ENCODE measurements at regions not wholly inside any gene's neighbourhood (a gene's known extent, or its start where the extent isn't known, plus 50 kb on each side); places are given as distances from the start of the nearest gene placed in this dataset.

- CTCF ChIA-PET: no interaction called here
- no peak overlapping the region for H3K27ac ChIP-seq (ENCODE audit: low read depth, low read length, poor library complexity, severe bottlenecking)
- no peaks in the 10 kb centered on the region for H3K27me3 ChIP-seq (replicated peaks; ENCODE audit: insufficient read depth, low read depth, low read length, poor library complexity)
- no TSS peak for BruUV-seq (replicated peaks)
- peak; percentile 6 for DNase-seq (ENCODE audit: low spot score)
- no peaks in the 10 kb centered on the region for H3K36me3 ChIP-seq (ENCODE audit: insufficient read depth, low read length, poor library complexity, severe bottlenecking)
- POLR2A ChIA-PET (ENCODE audit: low non-redundant PET): no interaction called here
- TF ChIP-seq EZH2 (IDR thresholded peaks at IDR 0.05; ENCODE audit: borderline replicate concordance, low read depth, low read length, poor library complexity, severe bottlenecking): no peak
- TF ChIP-seq, protein P1, sequence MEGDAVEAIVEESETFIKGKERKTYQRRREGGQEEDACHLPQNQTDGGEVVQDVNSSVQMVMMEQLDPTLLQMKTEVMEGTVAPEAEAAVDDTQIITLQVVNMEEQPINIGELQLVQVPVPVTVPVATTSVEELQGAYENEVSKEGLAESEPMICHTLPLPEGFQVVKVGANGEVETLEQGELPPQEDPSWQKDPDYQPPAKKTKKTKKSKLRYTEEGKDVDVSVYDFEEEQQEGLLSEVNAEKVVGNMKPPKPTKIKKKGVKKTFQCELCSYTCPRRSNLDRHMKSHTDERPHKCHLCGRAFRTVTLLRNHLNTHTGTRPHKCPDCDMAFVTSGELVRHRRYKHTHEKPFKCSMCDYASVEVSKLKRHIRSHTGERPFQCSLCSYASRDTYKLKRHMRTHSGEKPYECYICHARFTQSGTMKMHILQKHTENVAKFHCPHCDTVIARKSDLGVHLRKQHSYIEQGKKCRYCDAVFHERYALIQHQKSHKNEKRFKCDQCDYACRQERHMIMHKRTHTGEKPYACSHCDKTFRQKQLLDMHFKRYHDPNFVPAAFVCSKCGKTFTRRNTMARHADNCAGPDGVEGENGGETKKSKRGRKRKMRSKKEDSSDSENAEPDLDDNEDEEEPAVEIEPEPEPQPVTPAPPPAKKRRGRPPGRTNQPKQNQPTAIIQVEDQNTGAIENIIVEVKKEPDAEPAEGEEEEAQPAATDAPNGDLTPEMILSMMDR (conservative IDR thresholded peaks at IDR 0.05; ENCODE audit: low read depth, low read length): no peak
- no peak overlapping the region for H3K4me3 ChIP-seq (ENCODE audit: low read depth, low read length, poor library complexity, severe bottlenecking)
- intact Hi-C loops (cut with micrococcal nuclease; ENCODE audit: unreplicated experiment): no loop called here
- no peaks in the 10 kb centered on the region for H3K4me1 ChIP-seq (ENCODE audit: insufficient read depth, low read length, poor library complexity, severe bottlenecking)
- no peaks in the 10 kb centered on the region for H3K9me3 ChIP-seq (ENCODE audit: low read depth, low read length, poor library complexity, severe bottlenecking)
Measured at GRCh38 chr14:42200957-42201356, 594.3 kb downstream of the LRFN5 start.

DNA sequence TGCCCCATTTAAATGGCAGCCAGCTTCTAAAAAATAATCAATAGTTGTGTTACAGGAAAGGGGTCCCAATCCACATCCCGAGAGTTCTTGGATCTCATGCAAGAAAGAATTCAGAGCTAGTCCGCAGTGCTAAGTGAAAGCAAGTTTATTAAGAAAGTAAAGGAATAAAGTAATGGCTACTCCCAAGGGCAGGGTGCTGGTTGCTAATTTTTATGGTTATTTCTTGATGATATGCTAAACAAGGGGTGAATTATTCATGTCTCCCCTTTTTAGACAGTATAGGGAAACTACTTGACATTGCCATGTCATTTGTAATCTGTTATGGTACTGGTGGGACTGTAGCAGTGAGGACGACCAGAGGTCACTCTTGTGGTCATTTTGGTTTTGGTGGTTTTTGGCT is 591.3 kb downstream of the LRFN5 start:
- H3K4me3 ChIP-seq (ENCODE audit: low read depth, low read length, poor library complexity, severe bottlenecking): no peak overlapping the region
- peaks cover 8% of the 10 kb centered on the region for H3K4me1 ChIP-seq (ENCODE audit: insufficient read depth, low read length, poor library complexity, severe bottlenecking)
- BruUV-seq (replicated peaks): no TSS peak
- intact Hi-C loops (cut with micrococcal nuclease; ENCODE audit: unreplicated experiment): loop anchor here (10.0 kb wide), 1 partner anchor 583 kb away; no protein-coding TSS in a partner anchor
- no peak for DNase-seq (ENCODE audit: low spot score)
- ChIA-PET POLR2A (ENCODE audit: low non-redundant PET) (no interaction called here), CTCF (no interaction called here)
- no peak overlapping the region for H3K27ac ChIP-seq (ENCODE audit: low read depth, low read length, poor library complexity, severe bottlenecking)
- H3K9me3 ChIP-seq (ENCODE audit: low read depth, low read length, poor library complexity, severe bottlenecking): no peaks in the 10 kb centered on the region
- H3K27me3 ChIP-seq (replicated peaks; ENCODE audit: insufficient read depth, low read depth, low read length, poor library complexity): no peaks in the 10 kb centered on the region
- H3K36me3 ChIP-seq (ENCODE audit: insufficient read depth, low read length, poor library complexity, severe bottlenecking): no peaks in the 10 kb centered on the region
- TF ChIP-seq EZH2 (IDR thresholded peaks at IDR 0.05; ENCODE audit: borderline replicate concordance, low read depth, low read length, poor library complexity, severe bottlenecking): no peak
- TF ChIP-seq, protein P1 (conservative IDR thresholded peaks at IDR 0.05; ENCODE audit: low read depth, low read length): no peak

GRCh38 chr14:42192738-42193653 is 586.3 kb downstream of the LRFN5 start:
- Histone ChIP-seq H3K9me3 (ENCODE audit: low read depth, low read length, poor library complexity, severe bottlenecking) (no peaks in the 10 kb centered on the region), H3K27ac (ENCODE audit: low read depth, low read length, poor library complexity, severe bottlenecking) (peak overlapping the region; percentile 57), H3K4me3 (ENCODE audit: low read depth, low read length, poor library complexity, severe bottlenecking) (no peak overlapping the region), H3K27me3 (replicated peaks; ENCODE audit: insufficient read depth, low read depth, low read length, poor library complexity) (no peaks in the 10 kb centered on the region), H3K36me3 (ENCODE audit: insufficient read depth, low read length, poor library complexity, severe bottlenecking) (no peaks in the 10 kb centered on the region), H3K4me1 (ENCODE audit: insufficient read depth, low read length, poor library complexity, severe bottlenecking) (peaks cover 15% of the 10 kb centered on the region)
- ChIA-PET CTCF (interaction anchor here (0.5 kb wide), 1 partner anchor 1594 kb away, joined by 3 read pairs; no protein-coding TSS in a partner anchor), POLR2A (ENCODE audit: low non-redundant PET) (no interaction called here)
- BruUV-seq (replicated peaks): no TSS peak
- no peak for TF ChIP-seq EZH2 (IDR thresholded peaks at IDR 0.05; ENCODE audit: borderline replicate concordance, low read depth, low read length, poor library complexity, severe bottlenecking)
- TF ChIP-seq, protein P1 (conservative IDR thresholded peaks at IDR 0.05; ENCODE audit: low read depth, low read length): no peak
- peak; percentile 90 for DNase-seq (ENCODE audit: low spot score)
- intact Hi-C loops (cut with micrococcal nuclease; ENCODE audit: unreplicated experiment): loop anchor here (10.0 kb wide), 1 partner anchor 578 kb away; no protein-coding TSS in a partner anchor
